H9 (cell line): ENCODE measurements at regions not wholly inside any gene's neighbourhood (a gene's known extent, or its start where the extent isn't known, plus 50 kb on each side); places are given as distances from the start of the nearest gene placed in this dataset.

Experiments
- DNase-seq: peaks from one replicate; pipeline ENCODE4 v3.0.0-alpha.2; 2017
- H2AFZ ChIP-seq: one replicate; pipeline ENCODE4 v1.6.1; 2013; ENCODE audit warnings: mild to moderate bottlenecking, low read length, control low read depth, moderate library complexity
- H2AK5ac ChIP-seq: 2 replicates; pipeline ENCODE4 v1.6.1; 2013; ENCODE audit warnings: low read length, control low read depth, mixed read lengths; ENCODE audit not compliant: insufficient read length
- H2BK120ac ChIP-seq: one replicate; pipeline ENCODE4 v1.6.1; 2013; ENCODE audit warnings: low read depth, mild to moderate bottlenecking, low read length, control low read depth, inconsistent platforms; ENCODE audit not compliant: poor library complexity, severe bottlenecking
- H2BK12ac ChIP-seq: 2 replicates; pipeline ENCODE4 v1.6.1; 2013; ENCODE audit warnings: low read length, control low read depth, mixed read lengths, low read depth; ENCODE audit not compliant: insufficient read length
- H2BK15ac ChIP-seq: 2 replicates; pipeline ENCODE4 v1.6.1; 2013; ENCODE audit warnings: low read depth, low read length, control low read depth
- H2BK20ac ChIP-seq: one replicate; pipeline ENCODE4 v1.6.1; 2013; ENCODE audit warnings: low read depth, mild to moderate bottlenecking, low read length, control low read depth, inconsistent platforms; ENCODE audit not compliant: poor library complexity, severe bottlenecking
- H2BK5ac ChIP-seq: 2 replicates; pipeline ENCODE4 v1.6.1; 2013; ENCODE audit warnings: low read length, control low read depth, mixed read lengths; ENCODE audit not compliant: insufficient read length
- H3K14ac ChIP-seq: 2 replicates; pipeline ENCODE4 v1.6.1; 2013; ENCODE audit warnings: low read length, control low read depth; ENCODE audit not compliant: insufficient read depth
- H3K18ac ChIP-seq: 2 replicates; pipeline ENCODE4 v1.6.1; 2013; ENCODE audit warnings: low read depth, mild to moderate bottlenecking, mixed read lengths, low read length, control low read depth; ENCODE audit not compliant: insufficient read length
- H3K23ac ChIP-seq: 2 replicates; pipeline ENCODE4 v1.6.1; 2013; ENCODE audit warnings: low read length, control low read depth, mixed read lengths, low read depth; ENCODE audit not compliant: insufficient read length
- H3K23me2 ChIP-seq: 2 replicates; pipeline ENCODE4 v1.6.1; 2013; ENCODE audit warnings: low read depth, mild to moderate bottlenecking, mixed read lengths, low read length, control low read depth; ENCODE audit not compliant: insufficient read length, poor library complexity, severe bottlenecking
- H3K27ac ChIP-seq: 2 replicates; pipeline ENCODE4 v1.5.1; 2013; ENCODE audit warnings: low read length, control low read depth, mixed read lengths, low read depth; ENCODE audit not compliant: insufficient read length
- H3K27me3 ChIP-seq: 2 replicates; pipeline ENCODE4 v1.6.1; 2013; ENCODE audit warnings: low read length, control low read depth, inconsistent platforms; ENCODE audit not compliant: insufficient read depth
- H3K4ac ChIP-seq: 2 replicates; pipeline ENCODE4 v1.6.1; 2013; ENCODE audit warnings: low read depth, mild to moderate bottlenecking, control low read depth, inconsistent platforms, low read length, moderate library complexity
- H3K4me1 ChIP-seq: 2 replicates; pipeline ENCODE4 v1.6.1; 2013; ENCODE audit warnings: low read length, control low read depth, inconsistent platforms; ENCODE audit not compliant: insufficient read depth
- H3K4me2 ChIP-seq: 2 replicates; pipeline ENCODE4 v1.6.1; 2013; ENCODE audit warnings: low read length, control low read depth, mixed read lengths; ENCODE audit not compliant: insufficient read length, insufficient read depth
- H3K56ac ChIP-seq: 2 replicates; pipeline ENCODE4 v1.6.1; 2013; ENCODE audit warnings: low read depth, mild to moderate bottlenecking, mixed read lengths, low read length, control low read depth; ENCODE audit not compliant: insufficient read length
- H3K79me1 ChIP-seq: 2 replicates; pipeline ENCODE4 v1.6.1; 2013; ENCODE audit warnings: low read depth, mild to moderate bottlenecking, moderate library complexity, low read length, control low read depth, inconsistent platforms; ENCODE audit not compliant: insufficient read depth, poor library complexity, severe bottlenecking
- H3K79me2 ChIP-seq: 2 replicates; pipeline ENCODE4 v1.6.1; 2013; ENCODE audit warnings: low read length, control low read depth, inconsistent platforms; ENCODE audit not compliant: insufficient read depth
- H3K9ac ChIP-seq: 2 replicates; pipeline ENCODE4 v1.6.1; 2013; ENCODE audit warnings: low read length, control low read depth, mixed read lengths; ENCODE audit not compliant: insufficient read length; ENCODE audit errors: extremely low read depth
- H3K9me3 ChIP-seq: one replicate; pipeline ENCODE4 v1.6.1; 2013; ENCODE audit warnings: low read depth, low read length, inconsistent platforms; ENCODE audit not compliant: control insufficient read depth
- H3T11ph ChIP-seq: one replicate; pipeline ENCODE4 v1.6.1; 2013; ENCODE audit warnings: mild to moderate bottlenecking, low read length, control low read depth, inconsistent platforms
- H4K20me1 ChIP-seq: one replicate; pipeline ENCODE4 v1.6.1; 2013; ENCODE audit not compliant: control insufficient read depth, insufficient read length, insufficient read depth
- H4K5ac ChIP-seq: 2 replicates; pipeline ENCODE4 v1.6.1; 2013; ENCODE audit warnings: low read depth, mild to moderate bottlenecking, mixed read lengths, low read length, control low read depth; ENCODE audit not compliant: insufficient read length
- H4K8ac ChIP-seq: replicated peaks from 2 replicates; pipeline ENCODE4 v1.6.1; 2013; ENCODE audit warnings: low read length, control low read depth, mixed read lengths, low read depth; ENCODE audit not compliant: insufficient read length
- H4K91ac ChIP-seq: 2 replicates; pipeline ENCODE4 v1.6.1; 2013; ENCODE audit warnings: low read depth, mild to moderate bottlenecking, moderate library complexity, mixed read lengths, low read length, control low read depth; ENCODE audit not compliant: insufficient read length
- H3K27ac Mint-ChIP-seq, 3 experiments: 2 replicates in 2 of 3; 3 replicates in 1 of 3; pipeline ENCODE4 v1.8.0; 2020 to 2021; ENCODE audit warnings: mixed read lengths in 3 of 3, mild to moderate bottlenecking in 1 of 3, moderate library complexity in 1 of 3
- H3K27me3 Mint-ChIP-seq: 2 replicates; pipeline ENCODE4 v1.8.0; 2021; ENCODE audit warnings: low read depth, mild to moderate bottlenecking, moderate library complexity, mixed read lengths
- H3K36me3 Mint-ChIP-seq, 3 experiments: 2 replicates in 2 of 3; 3 replicates in 1 of 3; pipeline ENCODE4 v1.8.0; 2020 to 2021; ENCODE audit warnings: low read depth in 3 of 3, mixed read lengths in 3 of 3; ENCODE audit not compliant: insufficient read depth in 1 of 3
- H3K4me1 Mint-ChIP-seq, 2 experiments: 2 replicates each; pipeline ENCODE4 v1.8.0; 2020; ENCODE audit warnings: mixed read lengths in 2 of 2
- H3K4me3 Mint-ChIP-seq, 2 experiments: 2 replicates in 1 of 2; 3 replicates in 1 of 2; pipeline ENCODE4 v1.8.0; 2020 to 2021; ENCODE audit warnings: mild to moderate bottlenecking in 2 of 2, mixed read lengths in 2 of 2, moderate library complexity in 1 of 2
- H3K9me3 Mint-ChIP-seq, 2 experiments: 2 replicates in 1 of 2; 3 replicates in 1 of 2; pipeline ENCODE4 v1.8.0; 2020; ENCODE audit warnings: mild to moderate bottlenecking in 2 of 2, mixed read lengths in 2 of 2, moderate library complexity in 1 of 2
- CTCF ChIP-seq: fragments of 200-600 bp; sonication (generic); conservative IDR thresholded peaks from 3 replicates; pipeline ENCODE4 v1.8.0; 2021; ENCODE audit warnings: antibody characterized with exemption, mild to moderate bottlenecking
- WGBS: extraction: QIAGEN DNeasy Blood & Tissue Kit; methylation state at CpG from one replicate; pipeline ENCODE4 v1.1.7; 2013; ENCODE audit warnings: missing lambda C conversion rate, low lambda C conversion rate, mixed read lengths; ENCODE audit not compliant: insufficient read length; ENCODE audit errors: extremely low coverage; 5-methylcytosine and 5-hydroxymethylcytosine counted together

DNA sequence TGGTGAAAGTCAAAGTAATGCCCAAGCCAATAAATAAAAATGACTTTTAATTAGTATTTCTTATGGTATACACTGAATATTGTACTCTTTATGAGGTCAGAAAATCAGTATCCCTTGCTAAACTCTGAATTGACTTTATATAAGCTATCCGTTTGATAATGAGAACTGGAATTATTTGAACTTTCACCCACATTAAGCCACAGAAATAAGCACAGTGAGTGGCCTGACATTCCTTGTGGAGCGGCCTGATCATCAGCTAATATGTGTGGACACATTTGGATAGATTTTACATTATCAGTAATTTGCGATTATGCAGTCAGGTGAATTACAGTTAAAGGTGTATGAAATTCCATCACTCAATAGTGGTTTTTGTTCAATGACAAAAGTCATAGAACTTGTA is 136.0 kb upstream of the CBLB start:
- no peak overlapping the region for H4K91ac ChIP-seq
- H2BK12ac ChIP-seq: no peak overlapping the region
- H2AFZ ChIP-seq: no peak overlapping the region
- no peak overlapping the region for H2BK20ac ChIP-seq
- no peak overlapping the region for H3K27ac ChIP-seq
- H3T11ph ChIP-seq: no peak overlapping the region
- no peak overlapping the region for H2BK15ac ChIP-seq
- no peak overlapping the region for H3K27ac Mint-ChIP-seq
- H4K8ac ChIP-seq: no peak overlapping the region
- no peak overlapping the region for H2BK5ac ChIP-seq
- no peaks in the 10 kb centered on the region for H3K9me3 ChIP-seq
- H3K4me1 Mint-ChIP-seq: no peaks in the 10 kb centered on the region
- H3K4ac ChIP-seq: no peak overlapping the region
- H3K36me3 Mint-ChIP-seq: no peaks in the 10 kb centered on the region
- H3K27me3 Mint-ChIP-seq: no peaks in the 10 kb centered on the region
- TF ChIP-seq CTCF: no peak
- no peak overlapping the region for H3K23ac ChIP-seq
- H2BK120ac ChIP-seq: no peak overlapping the region
- no peaks in the 10 kb centered on the region for H3K23me2 ChIP-seq
- no peak overlapping the region for H3K14ac ChIP-seq
- no peak overlapping the region for H4K5ac ChIP-seq
- no peak overlapping the region for H3K4me3 Mint-ChIP-seq
- no peak for DNase-seq
- no CpG with 5 or more reads among the region's 3 CpGs for WGBS
- no peaks in the 10 kb centered on the region for H3K79me2 ChIP-seq
- no peaks in the 10 kb centered on the region for H3K27me3 ChIP-seq
- no peak overlapping the region for H3K18ac ChIP-seq
- H3K9me3 Mint-ChIP-seq: no peaks in the 10 kb centered on the region; a peak in 1 of 5 replicates
- no peak overlapping the region for H3K9ac ChIP-seq
- H3K4me2 ChIP-seq: no peak overlapping the region
- no peaks in the 10 kb centered on the region for H4K20me1 ChIP-seq
- no peak overlapping the region for H3K56ac ChIP-seq
- H3K79me1 ChIP-seq: no peaks in the 10 kb centered on the region
- no peak overlapping the region for H2AK5ac ChIP-seq
- H3K4me1 ChIP-seq: no peaks in the 10 kb centered on the region
